OCI-LY1 (cell line): ENCODE measurements at regions not wholly inside any gene's neighbourhood (a gene's known extent, or its start where the extent isn't known, plus 50 kb on each side); places are given as distances from the start of the nearest gene placed in this dataset.

Source experiments
- H2AFZ ChIP-seq: fragments of 200-600 bp; sonication (generic), shearing (Covaris generic); 2 replicates; pipeline ENCODE4 v1.6.0; 2014; ENCODE audit warnings: antibody characterized with exemption, mild to moderate bottlenecking, low read length
- H3F3A ChIP-seq: fragments of 200-600 bp; sonication (generic), shearing (Covaris generic); 2 replicates; pipeline ENCODE4 v1.6.0; 2014; ENCODE audit warnings: mild to moderate bottlenecking, antibody characterized with exemption, low read length, moderate library complexity; ENCODE audit not compliant: insufficient read depth
- H3K27ac ChIP-seq: fragments of 200-600 bp; sonication (generic); 2 replicates; pipeline ENCODE4 v1.5.1; 2014; ENCODE audit warnings: low read length, mixed run types, mild to moderate bottlenecking, low read depth; ENCODE audit not compliant: poor library complexity, severe bottlenecking
- H3K27me3 ChIP-seq: fragments of 200-600 bp; sonication (generic); 2 replicates; pipeline ENCODE4 v1.6.0; 2014; ENCODE audit warnings: antibody characterized with exemption, mild to moderate bottlenecking, low read length, moderate library complexity; ENCODE audit not compliant: insufficient read depth
- H3K36me3 ChIP-seq: fragments of 200-600 bp; sonication (generic); 2 replicates; pipeline ENCODE4 v1.6.1; 2014; ENCODE audit warnings: mild to moderate bottlenecking, antibody characterized with exemption, low read length, moderate library complexity, mixed read lengths; ENCODE audit not compliant: insufficient read depth
- H3K4me1 ChIP-seq: fragments of 200-600 bp; sonication (generic); 2 replicates; pipeline ENCODE4 v1.5.1; 2014; ENCODE audit warnings: mild to moderate bottlenecking, low read length, moderate library complexity; ENCODE audit not compliant: insufficient read depth, severe bottlenecking
- H3K4me2 ChIP-seq: fragments of 200-600 bp; sonication (generic), shearing (Covaris generic); 2 replicates; pipeline ENCODE4 v1.6.1; 2014; ENCODE audit warnings: low read length
- H3K4me3 ChIP-seq: fragments of 200-600 bp; sonication (generic); 2 replicates; pipeline ENCODE4 v1.5.1; 2014; ENCODE audit warnings: low read length, low read depth, mild to moderate bottlenecking, mixed read lengths; ENCODE audit not compliant: poor library complexity, severe bottlenecking
- H3K79me2 ChIP-seq: fragments of 200-600 bp; shearing (Covaris generic); 2 replicates; pipeline ENCODE4 v1.6.1; 2016; ENCODE audit warnings: mixed run types, low read length, mixed read lengths; ENCODE audit not compliant: insufficient read depth
- H3K9ac ChIP-seq: fragments of 200-600 bp; sonication (generic), shearing (Covaris generic); 2 replicates; pipeline ENCODE4 v1.6.1; 2014; ENCODE audit warnings: mild to moderate bottlenecking, low read length, mixed read lengths
- H3K9me2 ChIP-seq: fragments of 200-600 bp; sonication (generic), shearing (Covaris generic); 2 replicates; pipeline ENCODE4 v1.6.1; 2014; ENCODE audit warnings: low read depth, mild to moderate bottlenecking, low read length, mixed read lengths
- H3K9me3 ChIP-seq: fragments of 200-600 bp; shearing (Covaris generic); 2 replicates; pipeline ENCODE4 v1.6.1; 2014; ENCODE audit warnings: low read length, mixed read lengths
- H4K20me1 ChIP-seq: fragments of 200-600 bp; sonication (generic), shearing (Covaris generic); 2 replicates; pipeline ENCODE4 v1.6.0; 2016; ENCODE audit warnings: mild to moderate bottlenecking, low read length; ENCODE audit not compliant: insufficient read depth
- EZH2 ChIP-seq: fragments of 200-600 bp; sonication (generic), shearing (Covaris generic); IDR thresholded peaks from 2 replicates; pipeline ENCODE4 v1.8.0; 2017; ENCODE audit warnings: borderline replicate concordance, mixed run types, mild to moderate bottlenecking, antibody characterized with exemption, low read length, moderate library complexity, mixed read lengths
- TF ChIP-seq, protein P1 (sequence below): fragments of 200-600 bp; sonication (generic), shearing (Covaris generic); IDR thresholded peaks from 2 replicates; pipeline ENCODE4 v1.5.1; 2017; ENCODE audit warnings: mild to moderate bottlenecking, antibody characterized with exemption, low read length, moderate library complexity, mixed read lengths

DNA sequence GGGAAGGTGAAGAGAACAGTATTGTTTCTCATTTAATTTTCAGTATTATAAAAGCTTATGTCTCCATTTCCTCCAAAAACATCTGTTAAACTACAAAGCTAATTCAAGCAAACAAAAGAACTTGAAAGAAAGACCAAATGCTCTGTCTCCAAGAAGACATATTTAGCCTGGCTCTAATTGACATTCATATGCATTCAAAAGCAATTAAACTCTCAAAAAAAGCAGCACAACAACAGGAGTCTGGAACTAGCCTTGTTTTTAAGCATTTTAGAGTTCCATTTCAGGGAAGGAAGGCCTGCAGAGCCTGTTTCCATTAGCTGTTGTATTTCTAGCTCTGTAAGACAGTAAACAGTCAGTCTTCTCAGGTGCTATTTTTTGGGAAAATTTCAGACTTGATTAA lies 447.9 kb downstream of the TDRD15 start:
- no peaks in the 10 kb centered on the region for H3K9me2 ChIP-seq
- no peak overlapping the region for H2AFZ ChIP-seq
- H3F3A ChIP-seq = no peaks in the 10 kb centered on the region

DNA sequence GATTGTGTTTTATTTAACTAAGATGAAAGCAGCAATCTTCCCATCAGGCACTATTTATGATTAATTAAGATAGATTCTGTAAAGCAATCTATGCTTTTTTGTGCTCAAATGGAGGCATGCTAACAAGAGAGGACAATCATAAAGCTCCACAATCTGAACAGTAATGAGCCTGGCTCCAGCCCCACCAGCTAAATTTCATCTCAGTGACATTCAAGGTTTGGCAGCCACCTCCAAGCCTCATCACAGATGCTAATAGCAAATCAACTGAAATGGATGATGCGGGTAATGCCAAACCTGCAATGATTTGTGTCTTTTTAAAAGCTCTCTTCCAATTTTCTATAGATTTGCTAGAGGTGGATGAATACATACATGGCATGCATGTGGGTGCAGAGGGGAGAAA lies 456.6 kb downstream of the TDRD15 start:
- Histone ChIP-seq H3K4me2 (no peak overlapping the region), H3F3A (no peaks in the 10 kb centered on the region), H3K79me2 (no peaks in the 10 kb centered on the region), H2AFZ (no peak overlapping the region), H3K4me1 (no peaks in the 10 kb centered on the region), H3K27ac (no peak overlapping the region), H3K36me3 (no peaks in the 10 kb centered on the region), H3K4me3 (no peak overlapping the region), H3K27me3 (no peaks in the 10 kb centered on the region), H4K20me1 (no peaks in the 10 kb centered on the region), H3K9me2 (no peaks in the 10 kb centered on the region), H3K9ac (no peak overlapping the region), H3K9me3 (no peaks in the 10 kb centered on the region)
- TF ChIP-seq, protein P1, sequence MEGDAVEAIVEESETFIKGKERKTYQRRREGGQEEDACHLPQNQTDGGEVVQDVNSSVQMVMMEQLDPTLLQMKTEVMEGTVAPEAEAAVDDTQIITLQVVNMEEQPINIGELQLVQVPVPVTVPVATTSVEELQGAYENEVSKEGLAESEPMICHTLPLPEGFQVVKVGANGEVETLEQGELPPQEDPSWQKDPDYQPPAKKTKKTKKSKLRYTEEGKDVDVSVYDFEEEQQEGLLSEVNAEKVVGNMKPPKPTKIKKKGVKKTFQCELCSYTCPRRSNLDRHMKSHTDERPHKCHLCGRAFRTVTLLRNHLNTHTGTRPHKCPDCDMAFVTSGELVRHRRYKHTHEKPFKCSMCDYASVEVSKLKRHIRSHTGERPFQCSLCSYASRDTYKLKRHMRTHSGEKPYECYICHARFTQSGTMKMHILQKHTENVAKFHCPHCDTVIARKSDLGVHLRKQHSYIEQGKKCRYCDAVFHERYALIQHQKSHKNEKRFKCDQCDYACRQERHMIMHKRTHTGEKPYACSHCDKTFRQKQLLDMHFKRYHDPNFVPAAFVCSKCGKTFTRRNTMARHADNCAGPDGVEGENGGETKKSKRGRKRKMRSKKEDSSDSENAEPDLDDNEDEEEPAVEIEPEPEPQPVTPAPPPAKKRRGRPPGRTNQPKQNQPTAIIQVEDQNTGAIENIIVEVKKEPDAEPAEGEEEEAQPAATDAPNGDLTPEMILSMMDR = no peak
- no peak for TF ChIP-seq EZH2

More for the DNA sequence above, 447.9 kb downstream of the TDRD15 start:
- Histone ChIP-seq H4K20me1 (no peaks in the 10 kb centered on the region), H3K4me2 (no peak overlapping the region), H3K9me3 (no peaks in the 10 kb centered on the region), H3K4me1 (no peaks in the 10 kb centered on the region), H3K4me3 (no peak overlapping the region), H3K79me2 (no peaks in the 10 kb centered on the region), H3K27me3 (no peaks in the 10 kb centered on the region), H3K36me3 (no peaks in the 10 kb centered on the region), H3K27ac (no peak overlapping the region), H3K9ac (no peak overlapping the region)
- no peak for TF ChIP-seq EZH2
- TF ChIP-seq, protein P1 = no peak

DNA sequence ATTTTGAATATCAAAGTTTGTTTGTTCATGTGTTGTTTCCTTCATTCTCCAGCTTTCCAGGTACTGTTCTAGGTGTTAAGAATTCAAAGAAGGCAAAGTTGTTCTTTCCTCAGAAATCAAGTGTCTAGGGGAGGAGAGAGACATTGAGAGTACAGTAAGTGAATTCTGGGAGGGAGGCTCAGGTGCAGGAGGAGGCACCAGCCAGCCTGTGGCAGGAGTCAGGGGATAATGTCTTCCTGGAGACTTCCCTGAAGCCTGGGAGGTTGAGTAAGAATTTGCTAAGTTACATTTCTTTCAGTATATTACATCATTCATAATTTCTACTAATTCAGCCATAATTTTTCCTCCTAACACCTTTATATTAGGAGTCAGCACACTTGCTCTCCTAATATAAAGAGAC lies 462.1 kb downstream of the TDRD15 start:
- Histone ChIP-seq H3K27me3 (no peaks in the 10 kb centered on the region), H2AFZ (no peak overlapping the region), H3K27ac (no peak overlapping the region), H3K4me3 (no peak overlapping the region), H3K4me1 (no peaks in the 10 kb centered on the region), H3K79me2 (no peaks in the 10 kb centered on the region), H3K9me2 (no peaks in the 10 kb centered on the region), H3K36me3 (no peaks in the 10 kb centered on the region), H3K9me3 (no peaks in the 10 kb centered on the region), H3F3A (no peaks in the 10 kb centered on the region), H3K9ac (no peak overlapping the region), H3K4me2 (no peak overlapping the region), H4K20me1 (no peaks in the 10 kb centered on the region)
- TF ChIP-seq EZH2 = no peak

DNA sequence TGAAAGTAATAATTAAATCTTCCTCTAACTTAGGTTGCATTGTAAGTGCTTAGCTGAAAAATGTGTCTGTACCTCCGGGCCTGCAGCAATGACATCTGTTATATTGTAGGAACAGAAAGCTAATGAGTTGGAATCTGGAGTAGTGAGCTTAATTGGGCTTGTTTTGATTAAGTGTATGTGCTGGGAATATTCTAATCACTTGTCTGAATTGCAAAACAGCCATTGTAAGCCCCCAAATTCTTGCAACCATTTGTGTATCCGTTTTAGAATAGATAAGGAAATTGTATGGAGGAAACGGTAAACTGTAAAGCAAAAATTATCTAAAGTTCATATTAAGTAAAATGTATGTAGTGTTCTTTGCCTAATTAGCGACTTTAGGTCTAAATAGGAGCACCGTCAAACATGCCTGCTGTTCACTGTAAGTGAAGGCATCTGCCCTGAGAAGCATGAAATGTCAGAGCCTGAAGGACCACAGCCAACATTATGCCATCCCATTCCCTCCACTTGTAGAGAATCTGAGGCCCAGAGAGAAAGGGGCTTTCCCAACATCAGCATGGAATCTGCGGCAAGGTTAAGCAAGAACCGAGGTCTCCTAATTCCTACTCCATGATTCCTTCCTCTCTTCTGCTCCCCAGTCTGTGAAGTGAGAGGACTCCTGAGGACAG lies 466.4 kb downstream of the TDRD15 start:
- Histone ChIP-seq H3K4me1 (no peaks in the 10 kb centered on the region), H3K4me2 (no peak overlapping the region), H3K79me2 (no peaks in the 10 kb centered on the region), H3K27ac (no peak overlapping the region), H3K9ac (no peak overlapping the region), H4K20me1 (no peaks in the 10 kb centered on the region), H3K27me3 (no peaks in the 10 kb centered on the region), H3F3A (no peaks in the 10 kb centered on the region), H3K9me3 (no peaks in the 10 kb centered on the region), H3K4me3 (no peak overlapping the region), H2AFZ (no peak overlapping the region), H3K9me2 (no peaks in the 10 kb centered on the region), H3K36me3 (no peaks in the 10 kb centered on the region)
- TF ChIP-seq EZH2 = no peak
- TF ChIP-seq, protein P1 = no peak
